GM06990 (cell line): ENCODE measurements at regions not wholly inside any gene's neighbourhood (a gene's known extent, or its start where the extent isn't known, plus 50 kb on each side); places are given as distances from the start of the nearest gene placed in this dataset.

ENCODE experiments used
- DNase-seq: peaks from one replicate; pipeline ENCODE4 v3.0.0-alpha.2; 2011; ENCODE audit not compliant: insufficient read length; ENCODE audit errors: extremely low read depth
- H3K27me3 ChIP-seq: replicated peaks from 2 replicates; pipeline ENCODE4 v1.6.0; 2011; ENCODE audit warnings: low read length; ENCODE audit not compliant: control insufficient read depth, insufficient read depth
- H3K36me3 ChIP-seq: 2 replicates; pipeline ENCODE4 v1.5.1; 2011; ENCODE audit warnings: low read length; ENCODE audit not compliant: control insufficient read depth, insufficient read depth
- H3K4me3 ChIP-seq: replicated peaks from 2 replicates; pipeline ENCODE4 v1.5.1; 2011; ENCODE audit warnings: low read depth, mild to moderate bottlenecking, control low read depth, low read length
- CTCF ChIP-seq: IDR thresholded peaks from 2 replicates; pipeline ENCODE4 v1.5.1; 2011; ENCODE audit warnings: low read length, control low read depth, mild to moderate bottlenecking, inconsistent platforms; ENCODE audit not compliant: insufficient read depth, poor library complexity, severe bottlenecking

GRCh38 chr2:78870343-78870967 lies 155.0 kb upstream of the REG3G start:
- no peak for DNase-seq
- Histone ChIP-seq H3K36me3 (no peaks in the 10 kb centered on the region), H3K27me3 (no peaks in the 10 kb centered on the region), H3K4me3 (no peak overlapping the region)
- no peak for TF ChIP-seq CTCF

- no peak for DNase-seq
Measured at GRCh38 chr2:78873526-78873925, 152.0 kb upstream of the REG3G start.

GRCh38 chr2:78876316-78876688 lies 149.2 kb upstream of the REG3G start:
- DNase-seq, result no peak
- Histone ChIP-seq H3K36me3 (no peaks in the 10 kb centered on the region), H3K4me3 (no peak overlapping the region), H3K27me3 (no peaks in the 10 kb centered on the region)
- no peak for TF ChIP-seq CTCF

More at GRCh38 chr2:78873526-78873925, 152.0 kb upstream of the REG3G start:
- H3K36me3 ChIP-seq, result no peaks in the 10 kb centered on the region
- H3K27me3 ChIP-seq, result no peaks in the 10 kb centered on the region
- H3K4me3 ChIP-seq, result no peak overlapping the region
- no peak for TF ChIP-seq CTCF

DNA sequence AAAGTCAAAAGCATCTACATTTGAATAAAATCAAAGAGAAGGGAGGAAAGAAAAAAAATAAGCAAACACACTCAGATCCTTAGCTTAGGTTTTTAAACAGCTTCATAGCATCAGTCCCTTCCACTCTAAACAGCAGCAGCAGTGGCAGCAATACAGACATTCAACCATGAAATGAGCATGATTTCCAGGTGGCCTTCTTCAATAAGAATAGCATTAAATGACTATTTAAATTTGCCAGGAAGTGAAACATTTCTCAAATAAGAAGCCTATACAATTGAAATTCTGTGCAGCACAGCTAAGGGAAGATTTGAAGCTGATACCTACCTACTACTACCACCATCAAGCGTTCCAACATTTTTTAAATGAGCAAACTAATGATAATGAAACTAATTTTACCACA lies 138.1 kb upstream of the REG3G start:
- Histone ChIP-seq H3K4me3 (no peak overlapping the region), H3K27me3 (no peaks in the 10 kb centered on the region), H3K36me3 (no peaks in the 10 kb centered on the region)
- DNase-seq, result no peak
- no peak for TF ChIP-seq CTCF

- H3K4me3 ChIP-seq, result no peak overlapping the region
- DNase-seq, result no peak
- TF ChIP-seq CTCF, result no peak
- H3K36me3 ChIP-seq, result no peaks in the 10 kb centered on the region
- no peaks in the 10 kb centered on the region for H3K27me3 ChIP-seq
Measured at GRCh38 chr2:78890935-78891334, 134.6 kb upstream of the REG3G start.

- DNase-seq, result no peak
- no peak for TF ChIP-seq CTCF
- Histone ChIP-seq H3K27me3 (no peaks in the 10 kb centered on the region), H3K4me3 (no peak overlapping the region), H3K36me3 (no peaks in the 10 kb centered on the region)
Measured at GRCh38 chr2:78892295-78892694, 133.2 kb upstream of the REG3G start.
